ENCODE measurements at regions not wholly inside any gene's neighbourhood (a gene's known extent, or its start where the extent isn't known, plus 50 kb on each side); places are given as distances from the start of the nearest gene placed in this dataset.

GRCh38 chr21:29233611-29234540 lies 64.8 kb upstream of the BACH1 start:
- TF ChIP-seq, protein P1, sequence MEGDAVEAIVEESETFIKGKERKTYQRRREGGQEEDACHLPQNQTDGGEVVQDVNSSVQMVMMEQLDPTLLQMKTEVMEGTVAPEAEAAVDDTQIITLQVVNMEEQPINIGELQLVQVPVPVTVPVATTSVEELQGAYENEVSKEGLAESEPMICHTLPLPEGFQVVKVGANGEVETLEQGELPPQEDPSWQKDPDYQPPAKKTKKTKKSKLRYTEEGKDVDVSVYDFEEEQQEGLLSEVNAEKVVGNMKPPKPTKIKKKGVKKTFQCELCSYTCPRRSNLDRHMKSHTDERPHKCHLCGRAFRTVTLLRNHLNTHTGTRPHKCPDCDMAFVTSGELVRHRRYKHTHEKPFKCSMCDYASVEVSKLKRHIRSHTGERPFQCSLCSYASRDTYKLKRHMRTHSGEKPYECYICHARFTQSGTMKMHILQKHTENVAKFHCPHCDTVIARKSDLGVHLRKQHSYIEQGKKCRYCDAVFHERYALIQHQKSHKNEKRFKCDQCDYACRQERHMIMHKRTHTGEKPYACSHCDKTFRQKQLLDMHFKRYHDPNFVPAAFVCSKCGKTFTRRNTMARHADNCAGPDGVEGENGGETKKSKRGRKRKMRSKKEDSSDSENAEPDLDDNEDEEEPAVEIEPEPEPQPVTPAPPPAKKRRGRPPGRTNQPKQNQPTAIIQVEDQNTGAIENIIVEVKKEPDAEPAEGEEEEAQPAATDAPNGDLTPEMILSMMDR (IDR thresholded peaks at IDR 0.05; ENCODE audit: unreplicated experiment) = no peak
- H3K4me3 Mint-ChIP-seq = no peak overlapping the region
- H3K36me3 Mint-ChIP-seq = no peaks in the 10 kb centered on the region
- H3K4me1 Mint-ChIP-seq = peaks cover 17% of the 10 kb centered on the region
- no peak overlapping the region for H3K27ac Mint-ChIP-seq
- no peaks in the 10 kb centered on the region for H3K27me3 Mint-ChIP-seq (ENCODE audit: low read depth)
- H3K9me3 Mint-ChIP-seq = no peaks in the 10 kb centered on the region
- DNase-seq (ENCODE audit: low spot score in 2 of 2, unreplicated experiment in 2 of 2) = no peak

DNA sequence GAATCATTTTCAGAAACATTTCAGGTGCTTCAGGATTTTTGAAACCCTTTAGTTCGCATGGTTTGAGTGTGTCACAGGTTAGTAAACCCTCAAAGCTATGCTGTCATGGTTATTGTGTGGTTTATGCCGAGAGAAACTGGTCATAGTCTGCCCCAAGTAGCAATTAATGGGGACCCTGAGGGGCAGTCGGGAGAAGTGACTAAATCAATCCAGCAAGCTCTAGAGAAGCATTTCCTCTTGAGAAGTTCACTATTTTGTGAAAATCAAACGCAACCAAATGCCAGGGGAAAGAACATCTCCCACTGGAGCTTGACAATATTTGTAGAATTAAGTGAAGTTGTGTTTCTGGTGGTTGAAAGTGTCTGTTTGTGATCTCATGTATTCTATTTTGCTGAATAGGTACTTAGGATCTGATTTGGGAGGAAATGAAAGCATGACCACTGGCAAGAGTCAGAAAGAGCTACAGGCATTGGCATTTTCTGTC lies 63.0 kb upstream of the BACH1 start:
- no peaks in the 10 kb centered on the region for H3K9me3 Mint-ChIP-seq
- H3K36me3 Mint-ChIP-seq = no peaks in the 10 kb centered on the region
- H3K27me3 Mint-ChIP-seq (ENCODE audit: low read depth) = no peaks in the 10 kb centered on the region
- no peak overlapping the region for H3K4me3 Mint-ChIP-seq
- H3K4me1 Mint-ChIP-seq = peaks cover 20% of the 10 kb centered on the region
- no peak overlapping the region for H3K27ac Mint-ChIP-seq
- no peak for DNase-seq (ENCODE audit: low spot score in 2 of 2, unreplicated experiment in 2 of 2)
- TF ChIP-seq, protein P1 (IDR thresholded peaks at IDR 0.05; ENCODE audit: unreplicated experiment) = no peak

GRCh38 chr21:29236201-29236600 lies 62.5 kb upstream of the BACH1 start:
- no peak for DNase-seq (ENCODE audit: low spot score in 2 of 2, unreplicated experiment in 2 of 2)
- H3K36me3 Mint-ChIP-seq = no peaks in the 10 kb centered on the region
- TF ChIP-seq, protein P1 (IDR thresholded peaks at IDR 0.05; ENCODE audit: unreplicated experiment) = no peak
- H3K9me3 Mint-ChIP-seq = no peaks in the 10 kb centered on the region
- H3K4me1 Mint-ChIP-seq = peaks cover 20% of the 10 kb centered on the region
- no peaks in the 10 kb centered on the region for H3K27me3 Mint-ChIP-seq (ENCODE audit: low read depth)
- no peak overlapping the region for H3K4me3 Mint-ChIP-seq
- H3K27ac Mint-ChIP-seq = no peak overlapping the region

- H3K9me3 Mint-ChIP-seq = no peaks in the 10 kb centered on the region
- H3K4me1 Mint-ChIP-seq = peaks cover 20% of the 10 kb centered on the region
- no peak for DNase-seq (ENCODE audit: low spot score in 2 of 2, unreplicated experiment in 2 of 2)
Observed at GRCh38 chr21:29237110-29238052, 61.3 kb upstream of the BACH1 start.

More at GRCh38 chr21:29237110-29238052, 61.3 kb upstream of the BACH1 start:
- TF ChIP-seq, protein P1 (IDR thresholded peaks at IDR 0.05; ENCODE audit: unreplicated experiment) = no peak
- Mint-ChIP-seq H3K27me3 (ENCODE audit: low read depth) (no peaks in the 10 kb centered on the region), H3K27ac (no peak overlapping the region), H3K36me3 (no peaks in the 10 kb centered on the region), H3K4me3 (no peak overlapping the region)

All from mesothelial cell of epicardium (in vitro differentiated cells).